Peyer's patch (tissue), 4 donors: ENCODE measurements at regions not wholly inside any gene's neighbourhood (a gene's known extent, or its start where the extent isn't known, plus 50 kb on each side); places are given as distances from the start of the nearest gene placed in this dataset.

Experiments used
- POLR2A ChIP-seq, 2 donors: fragments of 450-650 bp; IDR thresholded peaks; one replicate each; pipeline ENCODE4 v1.5.1; 2017; ENCODE audit warnings: antibody characterized with exemption in 2 of 2, mild to moderate bottlenecking in 2 of 2, moderate library complexity in 2 of 2
- TF ChIP-seq, protein P1 (sequence below), 6 experiments: fragments of 450-650 bp in 4 of 6; fragments of 200-600 bp in 2 of 6; sonication (generic) in 1 of 6; IDR thresholded peaks; one replicate each; pipeline ENCODE4 v1.5.1; 2017 to 2019; ENCODE audit warnings: antibody characterized with exemption in 6 of 6, mild to moderate bottlenecking in 3 of 6, moderate library complexity in 1 of 6

DNA sequence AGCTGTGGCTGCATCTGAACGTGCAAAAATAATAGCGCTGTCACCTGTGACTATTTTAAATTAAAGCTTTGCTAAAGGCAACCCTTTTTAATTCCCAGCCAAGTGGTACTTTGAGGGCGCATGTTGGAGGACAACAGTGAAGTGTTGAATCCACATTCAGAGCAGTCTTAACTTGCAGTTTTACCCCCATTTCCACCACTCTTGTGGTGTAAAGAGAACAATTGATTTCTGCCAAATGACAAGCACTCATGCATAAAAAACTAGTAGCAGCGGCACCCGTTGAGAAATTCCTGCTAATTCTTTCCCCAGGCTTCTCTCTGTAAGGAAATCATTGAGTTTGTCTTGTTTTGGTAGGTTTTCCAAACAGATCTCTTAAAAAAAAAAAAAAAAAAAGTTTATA lies 1033.3 kb downstream of the EFNB2 start:
- TF ChIP-seq, protein P1, sequence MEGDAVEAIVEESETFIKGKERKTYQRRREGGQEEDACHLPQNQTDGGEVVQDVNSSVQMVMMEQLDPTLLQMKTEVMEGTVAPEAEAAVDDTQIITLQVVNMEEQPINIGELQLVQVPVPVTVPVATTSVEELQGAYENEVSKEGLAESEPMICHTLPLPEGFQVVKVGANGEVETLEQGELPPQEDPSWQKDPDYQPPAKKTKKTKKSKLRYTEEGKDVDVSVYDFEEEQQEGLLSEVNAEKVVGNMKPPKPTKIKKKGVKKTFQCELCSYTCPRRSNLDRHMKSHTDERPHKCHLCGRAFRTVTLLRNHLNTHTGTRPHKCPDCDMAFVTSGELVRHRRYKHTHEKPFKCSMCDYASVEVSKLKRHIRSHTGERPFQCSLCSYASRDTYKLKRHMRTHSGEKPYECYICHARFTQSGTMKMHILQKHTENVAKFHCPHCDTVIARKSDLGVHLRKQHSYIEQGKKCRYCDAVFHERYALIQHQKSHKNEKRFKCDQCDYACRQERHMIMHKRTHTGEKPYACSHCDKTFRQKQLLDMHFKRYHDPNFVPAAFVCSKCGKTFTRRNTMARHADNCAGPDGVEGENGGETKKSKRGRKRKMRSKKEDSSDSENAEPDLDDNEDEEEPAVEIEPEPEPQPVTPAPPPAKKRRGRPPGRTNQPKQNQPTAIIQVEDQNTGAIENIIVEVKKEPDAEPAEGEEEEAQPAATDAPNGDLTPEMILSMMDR (IDR thresholded peaks at IDR 0.05) = no peak
- TF ChIP-seq POLR2A (IDR thresholded peaks at IDR 0.05) = no peak
